ENCODE measurements at regions not wholly inside any gene's neighbourhood (a gene's known extent, or its start where the extent isn't known, plus 50 kb on each side); places are given as distances from the start of the nearest gene placed in this dataset.

- no peak for DNase-seq (ENCODE audit: low read depth in 2 of 2)
- TF ChIP-seq CTCF (conservative IDR thresholded peaks at IDR 0.05 in 1 of 2, IDR thresholded peaks at IDR 0.05 in 1 of 2; ENCODE audit: low read depth in 1 of 2, low read length in 2 of 2), result no peak
- no peak for TF ChIP-seq EZH2 (IDR thresholded peaks at IDR 0.05; ENCODE audit: low read length, missing control alignments)
- Histone ChIP-seq H3K4me1 (ENCODE audit: control insufficient read depth, extremely low read depth, insufficient read depth, low read length) (no peaks in the 10 kb centered on the region), H3K27me3 (ENCODE audit: control insufficient read depth, insufficient read depth, low read length) (no peaks in the 10 kb centered on the region), H2AFZ (ENCODE audit: low read length) (no peak overlapping the region), H4K20me1 (ENCODE audit: control insufficient read depth, extremely low read depth, insufficient read depth, low read length) (no peaks in the 10 kb centered on the region), H3K27ac (ENCODE audit: insufficient read depth, low read length) (no peak overlapping the region), H3K4me3 (replicated peaks in 1 of 4; ENCODE audit: control extremely low read depth in 1 of 4, insufficient read depth in 1 of 4, low read depth in 3 of 4, low read length in 4 of 4) (no peak overlapping the region), H3K4me2 (ENCODE audit: extremely low read depth, insufficient read depth, low read length) (no peak overlapping the region), H3K36me3 (ENCODE audit: control insufficient read depth, insufficient read depth, low read length) (no peaks in the 10 kb centered on the region), H3K9me3 (ENCODE audit: control insufficient read depth, insufficient read depth, low read depth, low read length) (no peaks in the 10 kb centered on the region), H3K9ac (ENCODE audit: insufficient read depth, low read length) (no peak overlapping the region), H3K79me2 (ENCODE audit: control insufficient read depth, insufficient read depth, low read length) (no peaks in the 10 kb centered on the region)
Measured at GRCh38 chr16:65219786-65220185, 97.9 kb upstream of the CDH11 start.

DNA sequence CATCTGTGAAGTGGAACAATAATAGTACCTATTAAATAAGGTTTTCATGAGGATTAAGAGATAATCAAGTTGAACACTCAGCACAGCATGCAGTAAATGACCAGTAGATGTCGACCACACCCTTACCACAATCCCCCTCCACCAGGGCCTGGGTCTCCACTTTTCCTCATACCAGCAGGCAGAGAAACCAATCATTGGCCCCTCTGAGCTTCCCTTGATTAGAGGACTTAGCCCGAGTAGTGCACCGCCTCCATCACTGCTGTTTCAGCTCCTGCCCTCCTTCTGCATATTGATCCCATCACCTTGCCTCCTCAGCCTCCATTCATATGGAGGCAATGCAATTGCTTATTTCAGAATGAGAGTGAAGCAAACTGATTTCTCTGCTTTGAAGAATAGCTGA is 96.5 kb upstream of the CDH11 start:
- Histone ChIP-seq H2AFZ (ENCODE audit: low read length) (no peak overlapping the region), H3K4me3 (replicated peaks in 1 of 4; ENCODE audit: control extremely low read depth in 1 of 4, insufficient read depth in 1 of 4, low read depth in 3 of 4, low read length in 4 of 4) (no peak overlapping the region), H3K4me1 (ENCODE audit: control insufficient read depth, extremely low read depth, insufficient read depth, low read length) (no peaks in the 10 kb centered on the region), H3K4me2 (ENCODE audit: extremely low read depth, insufficient read depth, low read length) (no peak overlapping the region), H3K27me3 (ENCODE audit: control insufficient read depth, insufficient read depth, low read length) (no peaks in the 10 kb centered on the region), H3K9me3 (ENCODE audit: control insufficient read depth, insufficient read depth, low read depth, low read length) (no peaks in the 10 kb centered on the region), H3K27ac (ENCODE audit: insufficient read depth, low read length) (no peak overlapping the region), H3K36me3 (ENCODE audit: control insufficient read depth, insufficient read depth, low read length) (no peaks in the 10 kb centered on the region), H4K20me1 (ENCODE audit: control insufficient read depth, extremely low read depth, insufficient read depth, low read length) (no peaks in the 10 kb centered on the region), H3K9ac (ENCODE audit: insufficient read depth, low read length) (no peak overlapping the region), H3K79me2 (ENCODE audit: control insufficient read depth, insufficient read depth, low read length) (no peaks in the 10 kb centered on the region)
- TF ChIP-seq CTCF (conservative IDR thresholded peaks at IDR 0.05 in 1 of 2, IDR thresholded peaks at IDR 0.05 in 1 of 2; ENCODE audit: low read depth in 1 of 2, low read length in 2 of 2), result no peak
- no peak for TF ChIP-seq EZH2 (IDR thresholded peaks at IDR 0.05; ENCODE audit: low read length, missing control alignments)
- DNase-seq (ENCODE audit: low read depth in 2 of 2), result no peak

DNA sequence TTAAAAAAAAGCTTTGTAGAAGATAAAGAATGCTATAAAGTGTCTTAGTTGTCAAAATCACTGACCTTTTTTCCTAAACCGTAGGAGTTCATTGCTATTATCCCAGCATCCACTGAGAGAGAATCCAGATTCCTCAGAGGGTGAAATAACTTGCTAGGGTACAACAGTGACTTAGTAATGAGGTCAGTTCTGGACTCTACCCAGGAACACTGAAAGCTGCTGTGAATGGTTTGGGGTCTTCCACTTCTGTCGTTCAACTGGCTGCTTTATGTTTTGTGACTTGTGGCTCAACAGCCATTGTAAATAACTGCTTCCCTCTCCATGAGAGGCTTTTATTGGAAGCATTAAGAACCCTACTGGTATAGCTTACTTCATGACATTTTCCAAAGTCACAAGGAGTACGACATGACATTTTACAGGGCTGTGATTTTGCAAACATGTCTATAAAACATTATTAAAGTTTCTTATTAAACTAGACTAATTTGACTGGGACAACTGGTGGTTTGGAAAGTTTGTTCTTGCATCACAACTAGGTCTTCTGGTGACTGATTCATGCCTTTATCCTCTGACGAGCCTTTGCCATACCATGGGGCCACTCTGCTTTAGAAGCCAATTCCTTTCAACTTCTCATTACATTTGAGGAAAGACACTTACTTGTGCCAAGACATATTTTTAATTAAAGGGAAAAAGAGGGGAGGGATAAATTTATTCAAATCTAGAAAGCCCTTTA is 92.2 kb upstream of the CDH11 start:
- Histone ChIP-seq H3K4me3 (replicated peaks in 1 of 4; ENCODE audit: control extremely low read depth in 1 of 4, insufficient read depth in 1 of 4, low read depth in 3 of 4, low read length in 4 of 4) (no peak overlapping the region), H3K79me2 (ENCODE audit: control insufficient read depth, insufficient read depth, low read length) (no peaks in the 10 kb centered on the region), H3K27ac (ENCODE audit: insufficient read depth, low read length) (no peak overlapping the region), H3K27me3 (ENCODE audit: control insufficient read depth, insufficient read depth, low read length) (no peaks in the 10 kb centered on the region), H3K9ac (ENCODE audit: insufficient read depth, low read length) (no peak overlapping the region), H2AFZ (ENCODE audit: low read length) (no peak overlapping the region), H3K4me1 (ENCODE audit: control insufficient read depth, extremely low read depth, insufficient read depth, low read length) (no peaks in the 10 kb centered on the region), H3K4me2 (ENCODE audit: extremely low read depth, insufficient read depth, low read length) (no peak overlapping the region), H3K9me3 (ENCODE audit: control insufficient read depth, insufficient read depth, low read depth, low read length) (no peaks in the 10 kb centered on the region), H4K20me1 (ENCODE audit: control insufficient read depth, extremely low read depth, insufficient read depth, low read length) (no peaks in the 10 kb centered on the region), H3K36me3 (ENCODE audit: control insufficient read depth, insufficient read depth, low read length) (no peaks in the 10 kb centered on the region)
- no peak for DNase-seq (ENCODE audit: low read depth in 2 of 2)
- no peak for TF ChIP-seq CTCF (conservative IDR thresholded peaks at IDR 0.05 in 1 of 2, IDR thresholded peaks at IDR 0.05 in 1 of 2; ENCODE audit: low read depth in 1 of 2, low read length in 2 of 2)
- TF ChIP-seq EZH2 (IDR thresholded peaks at IDR 0.05; ENCODE audit: low read length, missing control alignments), result no peak
